Renal pelvis (tissue), 1 donor: ENCODE measurements at regions not wholly inside any gene's neighbourhood (a gene's known extent, or its start where the extent isn't known, plus 50 kb on each side); places are given as distances from the start of the nearest gene placed in this dataset.

ENCODE experiments used
- DNase-seq: peaks from one replicate; pipeline ENCODE4 v3.0.0-alpha.2; 2013

DNA sequence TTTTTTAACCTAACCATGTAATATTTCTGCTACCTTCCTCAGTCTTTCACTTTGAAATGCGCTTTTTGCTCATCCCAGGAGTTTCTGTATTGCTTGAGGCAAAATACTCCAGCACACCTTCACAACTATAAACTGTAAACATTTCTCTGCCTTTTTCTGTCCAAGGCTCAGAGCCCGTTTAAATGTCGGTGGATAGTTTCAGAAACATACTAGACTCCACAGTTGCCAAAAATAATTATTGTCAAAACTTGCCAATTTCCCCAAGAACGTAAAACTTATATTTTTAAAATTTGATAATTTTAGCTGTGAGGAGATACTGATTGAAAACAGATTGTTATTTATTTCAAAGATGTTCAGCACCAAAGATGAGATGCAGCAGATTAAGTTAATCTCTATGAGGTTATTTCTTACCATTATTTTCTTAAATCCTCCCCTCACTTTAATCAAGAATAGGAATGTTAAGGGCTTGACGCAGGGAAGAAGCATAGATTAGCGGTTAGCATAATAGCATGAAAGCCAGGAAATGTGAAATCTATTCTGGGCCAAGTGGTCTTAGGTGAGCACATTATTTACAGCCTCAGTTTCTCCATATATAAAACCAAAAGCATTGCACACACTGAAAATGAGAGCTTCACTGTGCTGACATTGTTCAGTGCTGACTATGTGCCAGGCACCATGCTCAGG, 91.5 kb upstream of the ESRRG start:
- DNase-seq = no peak

DNA sequence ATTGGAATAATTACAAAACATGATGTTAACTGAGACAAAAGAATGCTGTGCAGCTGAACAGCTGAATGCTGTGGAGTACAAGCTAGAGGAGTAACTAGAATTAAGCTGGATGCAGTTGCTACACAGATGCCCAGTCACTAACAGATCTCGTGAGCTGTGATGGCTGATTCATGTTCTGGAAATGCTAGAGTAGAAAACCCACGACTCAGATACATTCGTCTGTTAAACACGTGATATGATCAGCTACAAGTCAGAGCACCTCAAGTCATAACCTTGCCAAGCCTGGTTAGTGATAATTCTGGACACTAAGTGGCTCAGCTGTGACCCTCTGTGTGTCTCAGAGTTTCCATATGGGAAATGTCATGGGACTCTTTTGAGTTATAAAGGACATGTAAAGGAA, 89.7 kb upstream of the ESRRG start:
- no peak for DNase-seq

DNA sequence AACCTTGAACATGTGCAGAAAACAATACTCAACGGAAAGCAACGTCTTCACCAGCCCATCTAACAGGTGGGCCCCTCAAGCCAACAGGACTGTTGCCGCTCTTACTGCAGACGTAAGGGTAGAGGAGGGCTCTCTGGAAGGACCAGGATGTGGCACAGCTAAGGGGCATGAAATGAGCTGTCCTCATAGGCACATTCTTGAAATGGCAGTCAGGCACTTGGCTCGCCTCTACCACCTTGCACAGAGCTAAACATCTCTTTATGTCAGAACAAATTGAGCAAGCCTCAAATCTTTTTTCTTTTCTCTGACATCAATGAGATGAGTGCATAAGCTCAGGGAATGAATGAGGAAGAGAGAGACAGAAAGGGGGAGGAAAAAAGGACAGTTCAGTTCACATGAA, 86.4 kb upstream of the ESRRG start:
- DNase-seq = no peak

DNA sequence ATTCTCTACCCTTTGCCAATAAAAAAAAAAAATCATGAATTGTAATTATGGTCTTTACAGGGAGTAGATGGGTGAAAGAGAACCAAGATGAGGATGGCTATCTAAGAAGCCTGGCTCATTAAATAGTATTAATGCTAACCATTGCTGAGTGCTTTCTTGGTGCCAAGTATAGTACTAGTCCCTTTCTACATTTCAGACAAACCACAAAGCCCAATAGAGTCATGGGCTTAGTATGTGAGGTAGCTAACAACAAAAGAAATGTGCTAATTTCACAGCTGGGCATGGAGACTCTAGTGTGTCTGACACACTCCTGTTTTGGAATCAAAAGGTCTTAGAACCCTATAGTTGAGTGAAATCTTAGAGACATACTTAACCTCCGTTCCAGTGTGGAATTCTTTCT, 84.5 kb upstream of the ESRRG start:
- no peak for DNase-seq

DNA sequence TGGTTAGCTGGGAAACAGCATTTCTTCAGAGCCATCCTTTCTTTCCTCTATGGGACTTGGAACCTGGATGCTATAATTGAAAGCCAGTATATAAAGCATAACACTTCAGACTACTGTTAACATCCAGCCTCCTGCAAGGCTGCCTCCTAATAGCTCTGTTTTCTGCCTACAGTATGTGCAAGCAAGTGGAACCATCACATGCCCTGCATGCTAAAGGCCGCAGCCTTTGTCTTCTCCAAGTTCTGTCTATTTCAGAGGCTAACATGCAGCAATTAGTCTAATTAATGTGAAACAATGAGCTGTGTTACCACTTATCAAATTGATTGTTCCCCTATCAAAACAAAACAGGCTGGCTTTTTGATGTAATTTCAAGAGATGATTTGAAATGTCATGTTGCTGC, 82.7 kb upstream of the ESRRG start:
- DNase-seq = no peak

DNA sequence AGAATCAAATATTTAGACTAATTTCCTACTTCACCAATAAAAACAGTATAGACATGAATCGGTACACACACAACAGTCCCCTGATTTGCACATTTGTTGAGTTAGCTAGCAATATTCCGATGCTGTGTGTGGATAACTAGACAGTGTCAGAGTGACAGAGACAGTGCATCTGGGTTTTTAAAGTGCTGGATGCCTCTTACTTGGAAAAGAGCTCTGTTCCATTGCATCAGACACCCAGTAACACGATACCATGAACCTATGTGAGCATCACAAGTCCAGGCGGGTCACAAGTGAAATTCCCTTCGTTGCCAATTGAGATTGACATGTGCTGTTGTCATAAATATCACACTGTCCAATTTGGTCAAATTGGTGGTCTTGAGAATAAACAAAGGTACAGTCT, 82.0 kb upstream of the ESRRG start:
- DNase-seq = no peak

DNA sequence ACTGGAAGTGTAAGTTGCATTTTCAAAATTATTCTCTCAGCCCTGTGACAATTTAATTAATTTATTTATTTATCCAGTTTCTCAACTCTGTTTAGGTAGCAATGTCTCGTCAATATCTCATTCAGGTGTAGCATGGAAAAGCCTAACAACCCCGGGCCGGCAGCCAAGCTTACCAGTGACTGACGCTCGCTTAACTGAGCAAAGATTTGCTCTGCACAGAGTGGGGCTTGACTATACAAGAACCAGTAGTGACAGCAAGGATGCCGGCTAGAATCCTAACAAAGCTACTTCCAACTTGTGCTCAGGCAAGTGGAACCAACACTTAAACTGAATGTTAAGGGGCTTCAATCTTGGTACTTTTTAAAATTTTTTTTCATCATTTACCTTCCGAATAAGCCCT, 80.9 kb upstream of the ESRRG start:
- no peak for DNase-seq

DNA sequence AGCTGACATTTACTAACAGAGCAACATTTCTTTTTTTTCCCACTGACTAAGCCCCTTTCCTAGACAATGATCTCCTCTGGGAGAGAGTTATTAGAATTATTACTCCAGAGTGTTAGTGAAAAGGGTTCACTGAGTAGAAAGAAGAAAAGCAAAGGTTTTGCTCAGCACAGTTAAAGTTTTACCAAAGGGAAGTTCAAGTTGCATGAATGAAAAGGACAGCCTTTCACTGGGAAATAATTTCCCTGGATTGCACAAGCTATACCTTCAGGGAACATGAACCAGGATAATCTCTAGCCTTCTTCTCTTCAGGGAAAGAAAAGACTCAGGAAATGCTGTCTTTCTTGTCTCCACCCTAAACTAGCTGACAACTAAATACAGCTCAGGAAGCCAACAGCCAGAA, 71.4 kb upstream of the ESRRG start:
- no peak for DNase-seq

DNA sequence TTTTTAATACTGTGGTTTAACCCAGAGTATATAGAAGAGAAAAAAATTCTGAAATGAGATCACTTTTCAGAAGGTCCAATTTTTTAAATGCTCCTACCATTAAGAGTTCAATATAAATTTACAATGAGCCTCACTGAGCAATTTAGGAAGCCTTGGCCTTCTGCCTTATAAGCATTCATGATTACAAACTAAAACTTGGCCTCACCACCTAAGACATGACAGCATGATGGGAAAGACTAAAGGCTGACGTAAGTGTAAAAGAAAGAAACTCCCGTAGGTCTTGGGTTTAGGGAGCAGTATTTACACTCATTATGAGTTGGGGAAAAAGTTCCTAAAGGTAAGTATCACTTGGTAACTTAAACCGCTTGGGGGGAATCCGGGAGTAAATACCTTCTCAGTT, 70.7 kb upstream of the ESRRG start:
- no peak for DNase-seq

DNA sequence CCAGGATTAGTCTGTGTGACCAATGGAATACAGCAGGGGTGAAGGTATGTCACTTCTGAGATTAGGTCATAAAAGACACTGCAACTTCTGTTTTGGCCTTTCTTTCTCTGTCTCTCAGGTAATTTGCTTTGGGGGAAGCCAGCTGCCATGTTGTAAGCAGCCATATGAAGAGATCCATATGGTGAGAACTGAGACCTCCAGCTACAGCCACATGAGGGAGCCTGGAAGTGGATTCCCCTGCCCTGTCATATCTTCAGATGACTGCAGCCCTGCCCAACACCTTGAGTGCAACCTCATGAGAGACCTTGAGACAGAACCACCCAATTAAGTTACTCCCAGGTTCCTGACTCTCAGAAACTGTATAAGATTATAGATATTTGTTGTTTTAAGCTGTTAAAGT, 70.1 kb upstream of the ESRRG start:
- DNase-seq = no peak

DNA sequence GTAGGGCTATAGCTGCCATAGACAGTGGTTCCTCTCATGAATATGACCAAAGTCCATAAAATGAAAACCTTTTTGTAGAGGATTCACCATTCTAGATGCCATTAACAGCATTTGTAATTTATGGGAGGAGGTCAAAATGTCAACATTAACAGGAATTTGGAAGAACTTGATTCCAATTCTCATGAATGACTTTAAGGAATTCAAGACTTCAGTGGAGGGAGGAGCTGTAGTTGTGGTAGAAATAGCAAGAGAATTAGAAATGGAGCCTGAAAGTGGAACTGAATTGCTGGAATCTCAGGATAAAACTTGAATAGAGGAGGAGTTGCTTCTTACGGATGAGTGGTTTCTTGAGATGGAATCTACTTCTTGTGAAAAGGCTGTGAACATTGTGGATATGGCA, 65.4 kb upstream of the ESRRG start:
- DNase-seq = no peak

DNA sequence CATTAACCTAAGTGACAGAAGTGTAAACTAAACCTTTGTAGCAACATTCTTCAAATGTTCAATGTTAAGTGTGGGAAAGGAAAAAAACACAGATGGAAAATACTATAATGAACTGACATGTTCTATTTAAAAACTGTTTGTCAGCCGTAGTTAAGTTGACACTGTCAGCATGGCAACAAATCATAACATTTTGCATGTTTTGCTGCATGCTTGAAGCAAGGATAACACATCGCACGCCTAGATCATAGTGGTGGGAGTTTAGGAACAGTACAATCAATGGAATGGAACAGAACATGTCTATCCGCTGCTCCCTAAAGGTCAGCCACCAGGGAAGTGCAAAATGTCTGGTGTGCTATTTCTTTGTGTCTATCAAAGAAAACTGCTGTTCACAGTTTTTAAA, 62.5 kb upstream of the ESRRG start:
- DNase-seq = no peak

DNA sequence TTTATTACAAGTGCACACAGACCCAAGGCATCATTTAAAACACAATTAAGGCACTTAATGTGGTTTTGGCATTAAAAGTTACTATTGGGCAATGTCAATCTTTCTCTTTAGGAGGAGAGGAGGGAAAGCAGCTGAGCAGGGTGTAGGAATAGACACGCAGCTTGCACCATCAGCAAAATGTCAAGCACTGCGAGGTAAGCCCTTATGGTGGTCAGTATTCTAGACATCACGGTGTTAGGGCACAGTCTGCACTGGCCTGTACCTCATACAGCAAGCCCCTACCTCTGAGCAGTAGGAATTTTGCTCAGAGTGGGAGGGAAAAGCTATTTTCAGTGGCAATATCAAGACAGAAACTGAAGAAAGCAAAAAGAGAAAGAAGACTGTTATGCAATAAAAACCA, 62.0 kb upstream of the ESRRG start:
- DNase-seq = no peak

DNA sequence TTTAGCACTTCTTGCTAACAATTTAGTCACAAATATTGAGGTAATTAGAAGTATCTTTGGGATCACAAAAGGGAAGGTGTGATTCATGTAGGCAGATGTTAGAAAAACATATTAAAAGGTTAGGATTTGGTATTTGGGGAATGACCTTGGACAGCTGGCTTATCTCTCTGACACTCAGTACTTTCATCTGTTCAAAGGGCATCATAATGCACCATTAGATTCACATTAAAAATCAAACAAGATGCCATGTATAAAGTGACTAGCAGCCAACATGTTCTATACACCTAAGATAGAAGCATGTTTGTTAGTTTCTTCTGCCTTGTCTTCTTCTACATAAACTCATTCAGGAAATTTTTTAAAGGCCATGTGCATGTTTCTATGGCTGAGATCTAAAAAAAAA, 56.5 kb upstream of the ESRRG start:
- no peak for DNase-seq

DNA sequence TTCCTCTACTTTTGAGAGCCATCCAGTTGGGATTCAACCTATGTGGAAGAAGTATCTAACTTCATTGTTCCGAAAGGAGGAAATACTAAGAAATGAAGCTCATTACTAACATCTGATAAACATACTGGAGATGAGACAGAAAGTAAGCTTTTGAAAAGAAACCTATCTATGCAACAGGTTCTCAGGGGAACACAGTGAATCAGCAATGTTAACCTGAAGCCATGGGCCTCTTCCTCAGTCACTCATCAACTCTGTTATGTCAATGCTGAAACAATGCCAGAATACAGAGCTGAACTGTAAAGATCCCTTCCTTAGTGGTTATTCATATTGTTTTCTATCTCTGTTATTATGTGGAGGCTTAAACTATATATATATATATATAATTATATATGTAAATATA, 55.5 kb upstream of the ESRRG start:
- no peak for DNase-seq

DNA sequence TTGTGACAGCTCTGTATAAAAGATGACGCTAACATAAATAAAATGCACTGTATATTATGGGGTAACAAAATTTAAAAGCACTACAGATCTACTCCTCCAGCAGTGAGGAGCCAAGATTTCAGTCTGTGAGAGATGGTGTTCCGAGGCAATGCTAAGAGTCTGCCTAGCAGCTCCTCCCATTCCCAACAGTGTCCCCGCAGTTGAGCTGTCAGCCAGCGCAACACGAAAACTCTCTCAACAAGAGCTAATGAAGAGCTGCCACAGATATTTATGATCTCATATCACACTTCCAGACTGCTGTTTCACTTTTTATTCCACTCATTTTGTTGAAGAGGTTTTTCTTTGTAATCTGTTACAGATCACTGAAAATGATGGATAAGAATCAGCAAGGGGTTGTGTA, 53.9 kb upstream of the ESRRG start:
- DNase-seq = no peak
